Ammon's horn (tissue), 1 donor: ENCODE measurements at regions not wholly inside any gene's neighbourhood (a gene's known extent, or its start where the extent isn't known, plus 50 kb on each side); places are given as distances from the start of the nearest gene placed in this dataset.
"Not testable (repeated sequence)": the region's sequence is repeated elsewhere in the genome, so short reads cannot be mapped to it uniquely, and the experiment has no call there.

Experiments
- DNase-seq: peaks from one replicate; pipeline ENCODE4 v3.0.0-alpha.2; 2016; ENCODE audit warnings: low spot score

GRCh38 chr6:72533606-72534005 lies 88.3 kb upstream of the KCNQ5 start:
- DNase-seq: no peak

- no peak for DNase-seq
These were observed 87.6 kb upstream of the KCNQ5 start for GRCh38 chr6:72534236-72534635.

- no peak for DNase-seq
These were observed 86.7 kb upstream of the KCNQ5 start for GRCh38 chr6:72535124-72535523.

- DNase-seq: no peak
These were observed 74.8 kb upstream of the KCNQ5 start for GRCh38 chr6:72547020-72547419.

- DNase-seq: no peak
These were observed 70.4 kb upstream of the KCNQ5 start for GRCh38 chr6:72551470-72551869.

- no peak for DNase-seq
These were observed 68.9 kb upstream of the KCNQ5 start for GRCh38 chr6:72552938-72553337.

GRCh38 chr6:72553531-72554511 lies 68.0 kb upstream of the KCNQ5 start:
- no peak for DNase-seq

- DNase-seq: no peak
These were observed 67.1 kb upstream of the KCNQ5 start for GRCh38 chr6:72554761-72555221.

GRCh38 chr6:72559067-72559466 lies 62.8 kb upstream of the KCNQ5 start:
- DNase-seq: no peak

- no peak for DNase-seq
These were observed 62.3 kb upstream of the KCNQ5 start for GRCh38 chr6:72559555-72559954.

GRCh38 chr6:72560721-72561593 lies 60.9 kb upstream of the KCNQ5 start:
- DNase-seq: no peak

- no peak for DNase-seq
These were observed 60.2 kb upstream of the KCNQ5 start for GRCh38 chr6:72561629-72562028.

GRCh38 chr6:72564231-72564630 lies 57.6 kb upstream of the KCNQ5 start:
- DNase-seq: no peak

GRCh38 chr6:72571993-72572392 lies 49.9 kb upstream of the KCNQ5 start:
- not testable (repeated sequence) for DNase-seq
